Endothelial cell of umbilical vein (primary cell): ENCODE measurements at regions not wholly inside any gene's neighbourhood (a gene's known extent, or its start where the extent isn't known, plus 50 kb on each side); places are given as distances from the start of the nearest gene placed in this dataset.

Experiments used
- BruUV-seq: library from RNA; stranded (reverse); fragments of 400-500 nt; replicated peaks from 2 replicates; lab custom pipeline; 2021; lab: Mats Ljungman, UMichigan
- CTCF ChIA-PET: fragments of 300-600, 350-600 bp; sonication (Branson Sonifier 250); formaldehyde crosslinking; loops from one replicate; lab custom pipeline; 2021; ENCODE audit warnings: antibody characterized with exemption, inconsistent platforms; lab: Charles Lee
- POLR2A ChIA-PET: fragments of 300-600, 350-600 bp; sonication (Branson Sonifier 250); formaldehyde crosslinking; loops from one replicate; lab custom pipeline; 2021; ENCODE audit warnings: antibody characterized with exemption, inconsistent platforms; lab: Charles Lee
- DNase-seq: peaks from one replicate; pipeline ENCODE4 v3.0.0-alpha.2; 2011; ENCODE audit warnings: low read depth, low spot score
- FAIRE-seq: peaks from 2 replicates; lab custom pipeline; 2011; peaks lifted over from hg19 to GRCh38; lab: Jason Lieb, UNC
- H2AFZ ChIP-seq: 2 replicates; pipeline ENCODE4 v1.6.0; 2012; ENCODE audit warnings: low read depth, low read length, control low read depth, inconsistent platforms
- H3K27ac ChIP-seq: 2 replicates; pipeline ENCODE4 v1.5.1; 2011; ENCODE audit warnings: low read depth, mild to moderate bottlenecking, control low read depth, low read length, moderate library complexity; ENCODE audit not compliant: insufficient read depth
- H3K27me3 ChIP-seq, 2 experiments: 2 replicates each; pipeline versions ENCODE4 v1.6.0 to v1.6.1; 2011; ENCODE audit warnings: low read length in 2 of 2, mixed read lengths in 1 of 2; ENCODE audit not compliant: control insufficient read depth in 2 of 2, insufficient read depth in 2 of 2
- H3K36me3 ChIP-seq, 2 experiments: 2 replicates in 1 of 2; 3 replicates in 1 of 2; pipeline ENCODE4 v1.5.1; 2011; ENCODE audit warnings: low read length in 2 of 2, mild to moderate bottlenecking in 1 of 2, moderate library complexity in 1 of 2; ENCODE audit not compliant: control insufficient read depth in 2 of 2, insufficient read depth in 2 of 2; ENCODE audit errors: extremely low read depth in 1 of 2
- H3K4me1 ChIP-seq: 3 replicates; pipeline ENCODE4 v1.5.1; 2011; ENCODE audit warnings: mild to moderate bottlenecking, low read length; ENCODE audit not compliant: control insufficient read depth, insufficient read depth; ENCODE audit errors: extremely low read depth
- H3K4me2 ChIP-seq: 2 replicates; pipeline ENCODE4 v1.6.1; 2011; ENCODE audit warnings: low read length, control low read depth, mixed read lengths; ENCODE audit not compliant: insufficient read depth
- H3K4me3 ChIP-seq, 3 experiments: fragments of 200-600 bp in 1 of 3; sonication (generic), shearing (Covaris generic) in 1 of 3; replicated peaks in 1 of 3; 2 replicates each; pipeline ENCODE4 v1.5.1; 2011 to 2016; ENCODE audit warnings: control low read depth in 3 of 3, low read length in 3 of 3, mild to moderate bottlenecking in 2 of 3, inconsistent platforms in 1 of 3, low read depth in 1 of 3, moderate library complexity in 1 of 3; ENCODE audit not compliant: insufficient read depth in 1 of 3
- H3K79me2 ChIP-seq: 2 replicates; pipeline ENCODE4 v1.6.0; 2012; ENCODE audit warnings: low read length, inconsistent platforms; ENCODE audit not compliant: control insufficient read depth, insufficient read depth
- H3K9ac ChIP-seq: replicated peaks from 2 replicates; pipeline ENCODE3; 2011; ENCODE audit warnings: low read length, control low read depth; ENCODE audit not compliant: insufficient read depth; ENCODE audit errors: extremely low read depth
- H3K9me1 ChIP-seq: replicated peaks from 3 replicates; pipeline ENCODE4 v1.6.0; 2011; ENCODE audit warnings: mild to moderate bottlenecking, low read length; ENCODE audit not compliant: control insufficient read depth, insufficient read depth; ENCODE audit errors: extremely low read depth
- H3K9me3 ChIP-seq: replicated peaks from 2 replicates; pipeline ENCODE4 v1.5.1; 2012; ENCODE audit warnings: low read length, inconsistent platforms; ENCODE audit not compliant: control insufficient read depth, insufficient read depth
- H4K20me1 ChIP-seq: replicated peaks from 2 replicates; pipeline ENCODE3; 2011; ENCODE audit warnings: mild to moderate bottlenecking, low read length; ENCODE audit not compliant: control insufficient read depth, insufficient read depth; ENCODE audit errors: extremely low read depth
- CTCF ChIP-seq, 2 donors: IDR thresholded peaks; 1 replicate in 1 of 2; 2 replicates in 1 of 2; pipeline ENCODE4 v1.5.1; 2011; ENCODE audit warnings: low read length in 2 of 2, mild to moderate bottlenecking in 2 of 2, moderate library complexity in 2 of 2, control low read depth in 1 of 2, inconsistent platforms in 1 of 2, low read depth in 1 of 2; ENCODE audit not compliant: insufficient read depth in 1 of 2; ENCODE audit errors: extremely low read depth in 1 of 2
- EZH2 ChIP-seq: IDR thresholded peaks from 2 replicates; pipeline ENCODE4 v1.6.1; 2012; ENCODE audit warnings: borderline replicate concordance, low read depth, mild to moderate bottlenecking, moderate library complexity, low read length, inconsistent platforms; ENCODE audit not compliant: severe bottlenecking
- FOS ChIP-seq: IDR thresholded peaks from 2 replicates; pipeline ENCODE4 v1.6.1; 2011; ENCODE audit warnings: mild to moderate bottlenecking, low read length, moderate library complexity, borderline replicate concordance; ENCODE audit not compliant: insufficient read depth
- GATA2 ChIP-seq: IDR thresholded peaks from 2 replicates; pipeline ENCODE4 v1.7.0; 2011; ENCODE audit warnings: low read depth, mild to moderate bottlenecking, moderate library complexity, mixed read lengths, low read length; ENCODE audit not compliant: insufficient read length, insufficient read depth
- JUN ChIP-seq: IDR thresholded peaks from 2 replicates; pipeline ENCODE4 v1.6.1; 2011; ENCODE audit warnings: borderline replicate concordance, low read depth; ENCODE audit not compliant: insufficient read length, insufficient read depth
- MAX ChIP-seq: IDR thresholded peaks from 2 replicates; pipeline ENCODE4 v1.6.1; 2011; ENCODE audit not compliant: insufficient read depth, insufficient read length
- MYC ChIP-seq: IDR thresholded peaks from one replicate; pipeline ENCODE4 v1.6.1; 2011; ENCODE audit warnings: mild to moderate bottlenecking, low read depth, low read length
- POLR2A ChIP-seq: IDR thresholded peaks from 2 replicates; pipeline ENCODE4 v1.6.1; 2012; ENCODE audit warnings: low read depth, mild to moderate bottlenecking, control low read depth, low read length
- POLR2AphosphoS5 ChIP-seq: IDR thresholded peaks from 2 replicates; pipeline ENCODE4 v1.6.1; 2012; ENCODE audit warnings: low read depth, mild to moderate bottlenecking, control low read depth, low read length, moderate library complexity; ENCODE audit not compliant: insufficient read depth
- dilution Hi-C: fragments of 300-500 bp; cut with MboI; formaldehyde crosslinking; loops from one replicate; pipeline ENCODE4 v1.15.0; 2019; ENCODE audit warnings: low sequenced_read_pairs; ENCODE audit not compliant: extremely low pct_ligation_motif_present
- intact Hi-C: fragments of 100-400 bp; cut with micrococcal nuclease; formaldehyde crosslinking; loops from one replicate; pipeline ENCODE4 v1.10.0; 2022

- no peak overlapping the region for H2AFZ ChIP-seq
- dilution Hi-C loops: no loop called here
- no peaks in the 10 kb centered on the region for H4K20me1 ChIP-seq
- no peak overlapping the region for H3K4me2 ChIP-seq
- no peak overlapping the region for H3K27ac ChIP-seq
- FAIRE-seq: no peak
- no peak overlapping the region for H3K4me3 ChIP-seq
- DNase-seq: no peak
- TF ChIP-seq FOS: no peak
- no peak for TF ChIP-seq EZH2
- no peak for TF ChIP-seq MAX
- TF ChIP-seq GATA2: no peak
- no peak for TF ChIP-seq POLR2A
- no peak for TF ChIP-seq JUN
- TF ChIP-seq MYC: no peak
- TF ChIP-seq POLR2AphosphoS5: no peak
- TF ChIP-seq CTCF (IDR thresholded peaks at IDR 0.05; ENCODE audit: extremely low read depth in 1 of 2, insufficient read depth in 1 of 2, low read depth in 1 of 2, low read length in 2 of 2): no peak
- H3K9me1 ChIP-seq: no peaks in the 10 kb centered on the region
- no peaks in the 10 kb centered on the region for H3K79me2 ChIP-seq
- peaks cover 5% of the 10 kb centered on the region for H3K9me3 ChIP-seq
- ChIA-PET CTCF (no interaction called here), POLR2A (no interaction called here)
- no peaks in the 10 kb centered on the region for H3K27me3 ChIP-seq
- H3K36me3 ChIP-seq: no peaks in the 10 kb centered on the region
- no TSS peak for BruUV-seq
- H3K9ac ChIP-seq: no peak overlapping the region
- intact Hi-C loops: no loop called here
- H3K4me1 ChIP-seq: no peaks in the 10 kb centered on the region
These were observed 597.7 kb upstream of the TENM3 start for GRCh38 chr4:181645489-181645888.
